DMS153 (cell line): ENCODE measurements at regions not wholly inside any gene's neighbourhood (a gene's known extent, or its start where the extent isn't known, plus 50 kb on each side); places are given as distances from the start of the nearest gene placed in this dataset.

Experiments
- DNase-seq: peaks from one replicate; lab custom pipeline; 2025; lab: John Stamatoyannopoulos, UW

DNA sequence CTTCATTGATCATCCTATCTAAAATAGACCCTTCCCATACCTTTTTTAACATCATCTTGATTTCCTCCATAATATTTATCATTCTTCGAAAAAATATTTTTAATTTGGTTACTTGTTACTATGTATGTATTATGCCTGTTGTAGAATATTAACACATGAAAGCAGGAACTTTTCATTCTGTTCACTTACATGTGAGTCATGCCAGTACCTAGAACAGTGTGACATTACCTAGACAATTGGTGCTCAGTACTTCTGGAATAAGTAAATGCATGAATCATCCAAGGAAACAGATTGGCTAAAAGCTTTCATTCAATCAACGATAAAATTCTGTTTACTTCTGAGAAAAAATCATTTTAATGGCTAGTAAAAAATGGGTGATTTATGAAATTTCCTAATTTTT is 76.4 kb downstream of the CXXC4 start:
- DNase-seq, result no peak

DNA sequence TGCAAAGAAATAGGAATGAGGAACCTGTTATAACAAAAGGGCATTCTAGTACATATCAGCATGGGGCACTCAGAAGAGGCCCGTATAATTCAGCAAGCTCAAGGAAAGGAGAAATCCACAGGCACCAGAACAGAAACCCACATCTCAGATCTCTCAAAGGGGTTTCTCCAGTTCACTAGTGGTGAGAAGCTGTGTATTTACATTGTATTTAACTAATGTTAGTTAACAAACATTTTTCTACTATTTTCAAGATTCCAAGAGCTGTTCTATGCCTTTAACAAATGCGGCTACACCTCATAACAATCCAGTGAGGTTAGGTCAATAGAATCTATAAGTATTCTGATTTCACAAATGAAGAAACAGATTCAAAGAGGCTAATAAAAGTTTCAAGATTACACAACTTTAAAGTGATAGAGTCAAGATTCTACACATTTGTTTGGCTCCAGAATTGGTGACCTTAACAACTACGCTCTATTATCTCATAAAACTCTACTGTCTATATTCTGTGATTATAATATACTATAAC is 77.3 kb downstream of the CXXC4 start:
- DNase-seq, result no peak

DNA sequence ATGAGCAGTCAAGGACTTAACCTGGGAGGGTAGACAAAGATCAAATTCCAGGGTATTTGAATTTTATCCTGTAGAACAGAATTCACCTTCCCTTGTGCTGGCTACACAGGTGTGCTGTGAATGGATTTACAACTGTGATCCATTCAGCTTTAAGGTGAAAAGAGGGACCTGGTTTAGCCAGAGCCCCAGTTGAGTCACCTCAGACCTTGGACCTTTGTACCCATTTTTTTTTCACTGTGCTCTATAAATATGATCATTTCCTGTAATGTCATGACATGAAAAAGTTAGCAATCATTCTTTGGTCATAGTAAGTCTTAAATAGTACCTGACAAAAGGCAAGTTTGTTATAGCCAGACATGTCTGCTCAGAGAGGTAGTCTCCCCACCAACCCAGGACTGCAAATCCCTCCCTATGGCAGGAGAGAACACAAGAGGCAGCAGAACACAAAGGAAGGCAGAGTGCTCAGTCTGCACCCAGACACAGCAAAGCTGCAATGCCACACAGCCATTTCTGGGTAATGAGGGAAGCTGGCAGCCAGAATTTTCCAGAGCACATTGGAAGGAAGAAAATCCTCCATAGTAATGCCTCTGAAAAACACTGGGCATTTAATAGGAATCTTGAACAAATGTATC is 77.9 kb downstream of the CXXC4 start:
- DNase-seq, result no peak

DNA sequence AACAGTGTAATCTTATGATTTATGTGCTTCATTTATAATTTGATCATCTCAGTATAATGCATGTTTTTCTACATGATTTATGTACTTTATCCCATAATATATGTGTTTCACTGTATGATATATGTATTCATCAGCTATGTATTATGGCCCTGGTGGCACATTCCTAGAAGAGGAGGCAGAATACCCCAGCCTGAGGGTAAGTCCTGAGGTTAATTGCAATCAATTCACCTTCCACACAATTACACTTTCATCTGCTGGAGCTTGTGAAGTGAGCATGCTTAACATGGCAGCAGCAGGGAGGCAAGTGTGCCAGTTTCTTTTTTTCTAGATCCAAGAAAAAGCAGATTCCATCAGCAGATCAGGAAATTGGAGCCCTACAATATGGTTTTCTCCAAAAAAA is 81.2 kb downstream of the CXXC4 start:
- no peak for DNase-seq

DNA sequence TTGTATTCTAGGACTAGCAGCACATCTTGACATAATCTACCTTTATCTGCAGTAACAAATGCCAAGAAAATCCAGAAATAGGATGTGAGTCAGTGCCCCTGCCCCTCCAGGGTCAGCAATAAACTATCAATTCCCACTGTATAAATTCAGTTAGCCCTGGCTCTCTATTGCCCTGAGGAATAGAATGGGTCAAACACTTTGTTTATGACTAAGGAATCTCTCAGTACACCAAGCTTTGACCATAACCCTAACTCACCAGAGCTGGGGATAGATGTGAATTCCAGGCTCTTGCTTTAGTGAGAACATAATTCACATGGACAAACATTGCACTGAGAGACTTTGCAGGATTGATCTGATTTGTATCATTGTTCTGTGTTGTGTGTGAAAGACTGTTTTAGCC is 82.3 kb downstream of the CXXC4 start:
- no peak for DNase-seq

DNA sequence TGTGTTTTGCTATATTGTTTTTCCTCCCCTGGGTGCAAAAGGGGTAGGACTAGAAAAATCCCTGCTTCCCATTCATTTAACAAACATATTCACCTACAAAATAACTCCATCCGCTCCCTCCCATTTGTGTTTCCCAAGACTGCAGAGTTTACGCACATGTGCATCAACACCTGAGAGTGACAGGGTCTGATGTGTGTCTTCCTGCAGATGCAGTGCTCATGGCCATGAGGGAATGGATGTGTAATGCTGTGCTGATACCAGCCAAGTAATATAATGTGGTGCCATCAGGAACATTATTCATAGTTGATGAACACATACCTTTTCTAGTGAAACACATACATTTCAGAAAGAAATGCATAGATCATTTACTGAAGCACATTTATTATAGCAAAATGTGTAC is 83.2 kb downstream of the CXXC4 start:
- DNase-seq, result no peak

DNA sequence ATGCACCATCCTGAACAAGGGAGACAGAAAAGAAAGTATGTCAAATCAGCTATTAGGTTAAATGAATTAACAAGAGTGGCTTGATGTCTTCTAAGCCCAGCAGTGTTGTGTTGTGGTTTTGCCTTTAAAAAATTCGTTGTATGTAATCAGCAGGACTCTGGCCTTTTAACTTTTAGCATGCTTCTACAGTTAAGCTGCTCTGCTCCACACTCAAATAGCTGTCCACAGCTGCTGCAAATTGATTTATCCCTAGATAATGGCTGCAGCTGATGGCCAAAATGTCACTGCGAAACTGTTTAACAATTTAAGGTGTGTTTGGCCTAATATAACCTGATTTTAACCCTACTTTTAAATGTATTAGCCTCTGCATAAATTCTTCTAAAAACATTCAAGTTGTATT is 85.8 kb downstream of the CXXC4 start:
- DNase-seq, result no peak

DNA sequence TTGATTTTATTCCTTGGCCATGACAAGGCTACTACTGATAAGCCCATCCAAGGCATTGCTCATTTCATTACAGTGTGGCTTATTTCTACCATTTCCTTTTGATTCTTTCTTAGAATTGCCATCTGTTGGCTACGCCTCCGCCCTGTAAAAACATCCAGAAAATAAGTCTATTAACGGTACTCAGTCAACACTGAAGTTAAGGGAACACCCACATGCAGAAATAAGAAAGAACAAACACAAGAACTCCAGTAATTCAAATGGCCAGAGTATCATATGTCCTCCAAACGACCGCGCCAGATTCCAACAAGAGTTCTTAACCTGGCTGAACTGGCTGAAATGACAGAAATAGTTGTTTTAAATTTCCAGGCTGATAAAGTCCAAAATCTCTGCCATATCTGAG is 90.3 kb downstream of the CXXC4 start:
- DNase-seq, result no peak

DNA sequence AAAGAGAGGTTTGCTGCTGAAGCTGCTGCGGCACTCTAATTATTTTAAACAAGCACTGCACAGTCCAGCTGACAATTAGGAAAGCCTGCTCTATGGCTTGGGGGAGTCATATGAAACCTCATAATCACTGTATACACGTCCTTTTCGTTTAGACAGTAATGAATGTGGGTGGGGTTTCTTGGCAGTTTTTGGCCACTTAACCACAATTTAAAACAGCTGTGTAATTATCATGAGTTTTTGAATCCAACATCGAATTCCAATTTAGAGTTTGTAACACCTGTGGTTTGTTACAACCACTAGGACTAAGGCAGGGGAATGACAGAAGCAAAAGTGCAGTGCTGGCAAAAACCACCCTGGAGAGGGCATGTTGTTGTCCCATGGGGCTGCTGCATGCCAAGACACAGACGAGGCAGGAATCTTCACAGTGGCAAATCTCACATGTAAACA is 99.5 kb downstream of the CXXC4 start:
- DNase-seq, result no peak

DNA sequence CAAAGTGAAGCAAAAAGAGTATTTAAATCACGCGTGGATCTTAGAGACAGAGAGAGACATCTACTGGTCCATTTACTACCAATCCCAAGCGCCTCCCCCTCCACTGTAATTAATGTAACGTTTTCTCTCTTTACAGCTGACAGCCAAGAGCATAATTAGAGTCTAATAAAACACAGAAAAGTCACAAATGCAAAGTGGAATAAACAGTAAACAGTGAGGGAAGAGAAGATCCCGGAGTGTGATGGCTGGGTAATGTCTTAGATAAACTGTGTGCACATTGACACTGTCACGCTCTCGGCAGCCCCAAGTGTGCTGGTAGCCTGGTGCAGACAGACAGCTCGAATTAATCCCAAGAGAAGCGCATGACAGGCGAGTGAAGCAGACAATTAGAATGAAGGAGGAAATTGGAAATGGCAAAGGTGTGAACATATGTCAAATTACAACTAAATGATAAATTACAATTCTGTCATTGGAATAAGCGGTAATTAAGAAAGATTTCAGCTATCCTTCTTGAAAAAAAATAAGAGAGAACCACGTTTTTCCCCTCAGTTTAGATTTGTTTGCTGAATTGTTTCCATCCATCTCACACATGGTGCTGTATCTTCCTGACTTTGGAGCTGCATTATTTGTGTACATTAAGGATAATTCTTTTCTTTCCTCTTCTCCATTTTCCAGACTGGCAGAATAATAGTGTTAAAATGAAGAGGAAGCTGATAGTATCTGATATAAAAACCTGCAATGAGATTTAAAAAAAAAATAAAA is 100.1 kb downstream of the CXXC4 start:
- peak; percentile 43 for DNase-seq

DNA sequence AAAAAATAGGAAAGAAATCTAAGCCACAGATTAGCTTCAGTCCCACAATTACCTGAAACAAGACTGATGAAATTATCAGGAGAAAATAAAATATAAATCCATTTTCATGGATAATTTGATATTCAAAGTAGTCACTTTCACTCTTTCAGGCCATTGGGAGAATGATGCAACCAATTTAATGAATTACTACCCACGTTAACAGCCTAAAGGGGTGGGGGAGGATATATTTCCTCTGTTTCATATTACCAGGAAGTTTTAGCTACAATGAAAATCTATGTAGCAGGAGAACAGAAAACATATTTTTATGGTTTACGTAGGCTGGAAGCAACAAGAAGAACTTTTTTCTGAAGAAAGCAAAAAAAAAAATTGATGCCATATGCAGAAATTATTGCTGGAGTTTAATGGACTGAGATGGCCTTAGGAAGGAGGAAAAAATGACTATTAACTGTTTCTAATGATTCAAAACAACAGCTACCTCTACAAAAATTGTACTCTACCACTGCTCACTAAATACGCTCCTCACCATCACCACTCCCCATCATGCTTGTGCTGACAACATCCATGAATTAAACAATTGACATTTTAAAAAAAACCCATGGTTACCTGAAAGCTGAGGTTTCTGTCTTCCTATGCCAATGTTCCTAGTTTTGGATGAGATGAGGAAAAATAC is 100.9 kb downstream of the CXXC4 start:
- DNase-seq, result peak; percentile 14

DNA sequence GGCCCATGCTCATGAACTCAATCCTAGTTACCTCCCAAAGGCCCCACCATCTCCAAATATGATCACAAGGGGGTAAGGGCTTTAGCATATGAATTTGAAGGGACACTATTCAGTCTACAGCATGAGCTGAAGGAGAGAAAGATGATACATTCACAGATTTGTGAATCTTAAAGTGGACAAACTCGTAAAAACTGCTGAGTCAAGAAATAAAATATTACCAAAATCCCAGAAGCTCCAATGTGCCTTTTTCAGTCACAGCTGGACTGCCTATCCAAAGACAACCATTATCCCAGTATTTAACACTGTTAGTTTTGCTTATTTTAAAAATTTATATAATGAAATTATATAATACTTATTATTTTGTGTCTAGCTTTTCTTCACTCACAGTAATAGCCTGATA is 109.0 kb downstream of the CXXC4 start:
- no peak for DNase-seq

DNA sequence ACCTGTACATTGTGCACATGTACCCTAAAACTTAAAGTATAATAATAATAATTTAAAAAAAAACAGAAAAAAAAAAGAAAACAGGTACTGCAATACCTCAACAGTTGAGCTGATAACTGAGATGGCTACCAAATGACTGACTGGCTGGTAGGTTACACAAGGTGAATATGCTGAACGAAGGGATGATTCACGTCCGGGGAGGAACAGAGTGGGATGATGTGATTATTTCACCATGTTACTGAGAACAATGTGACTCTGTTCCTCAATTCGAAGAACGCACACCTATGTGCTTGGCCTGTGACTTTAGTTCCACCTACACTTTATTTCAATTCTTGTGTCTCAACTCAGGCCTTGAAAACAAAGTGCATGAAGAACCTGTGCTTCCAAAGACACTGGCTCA is 111.7 kb downstream of the CXXC4 start:
- no peak for DNase-seq

DNA sequence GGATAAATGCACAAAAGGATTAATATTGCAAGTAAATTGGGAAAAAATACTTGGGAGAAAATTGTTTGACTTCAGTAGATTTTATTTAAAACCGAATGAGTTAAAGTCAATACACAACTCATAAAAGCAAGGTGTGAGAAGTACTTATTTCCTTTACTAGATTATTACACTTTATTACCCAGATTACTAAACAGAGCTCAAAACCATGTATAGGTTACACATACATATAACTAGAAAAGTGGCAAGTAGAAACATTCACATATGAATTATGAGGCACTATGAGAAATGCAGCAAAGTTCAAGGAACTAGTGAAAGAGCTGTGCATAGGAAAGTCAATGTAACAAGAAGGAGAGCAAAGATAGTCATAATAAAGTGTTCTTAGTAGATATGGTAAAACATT is 113.0 kb downstream of the CXXC4 start:
- DNase-seq, result no peak

DNA sequence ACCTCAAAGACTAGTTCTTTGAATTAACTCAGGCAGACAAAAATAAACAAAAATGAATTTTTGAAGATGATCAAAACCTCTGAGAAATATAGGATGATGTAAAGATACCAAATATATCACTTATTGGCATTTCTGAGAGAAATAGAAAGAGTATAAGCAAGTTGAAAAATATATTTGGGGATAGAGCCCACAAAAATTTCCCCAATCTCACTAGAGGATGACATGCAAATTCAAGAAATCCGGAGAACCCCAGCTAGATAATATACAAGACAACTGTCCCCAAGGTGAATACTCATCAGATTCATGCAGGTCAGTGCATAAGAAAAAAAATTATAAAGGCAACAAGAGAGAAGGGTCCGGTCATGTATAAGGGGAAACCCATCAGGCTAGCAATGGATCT is 129.1 kb downstream of the CXXC4 start:
- no peak for DNase-seq

DNA sequence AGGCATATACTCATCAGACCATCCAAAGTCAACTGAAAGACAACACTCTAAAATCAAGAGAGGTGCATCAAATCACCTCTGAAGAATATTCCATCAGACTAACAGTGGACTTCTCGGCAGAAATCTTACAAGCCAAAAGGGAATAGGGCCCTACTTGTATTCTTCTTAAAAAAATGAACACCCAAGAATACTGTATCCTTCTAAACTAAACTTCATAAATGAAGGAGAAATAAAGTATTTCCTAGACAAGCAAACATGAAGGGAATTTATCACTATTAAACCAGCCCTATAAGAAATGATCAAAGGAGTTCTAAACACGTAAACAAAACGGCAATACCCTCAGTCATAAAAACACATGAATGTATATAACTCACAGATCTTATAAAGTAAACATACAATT is 141.2 kb downstream of the CXXC4 start:
- DNase-seq, result no peak

DNA sequence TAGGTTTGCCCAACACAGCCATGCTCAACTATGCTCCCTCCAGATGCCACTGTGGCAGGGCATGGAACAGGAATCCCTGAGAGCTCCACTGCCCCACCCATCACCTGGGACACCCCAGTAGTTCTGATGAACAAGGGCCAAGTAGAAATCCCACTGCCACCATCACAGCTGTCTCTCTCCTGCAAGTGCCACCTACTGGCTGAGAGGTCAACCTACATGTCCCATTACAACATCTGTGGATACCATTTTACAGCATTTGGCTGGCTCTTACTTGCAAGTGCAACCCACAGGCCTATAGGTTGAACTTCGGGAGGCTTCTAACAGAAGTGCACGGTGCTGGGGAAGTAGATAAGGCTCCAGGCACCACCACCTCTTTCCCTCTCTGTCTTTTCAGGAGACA is 142.5 kb downstream of the CXXC4 start:
- no peak for DNase-seq

DNA sequence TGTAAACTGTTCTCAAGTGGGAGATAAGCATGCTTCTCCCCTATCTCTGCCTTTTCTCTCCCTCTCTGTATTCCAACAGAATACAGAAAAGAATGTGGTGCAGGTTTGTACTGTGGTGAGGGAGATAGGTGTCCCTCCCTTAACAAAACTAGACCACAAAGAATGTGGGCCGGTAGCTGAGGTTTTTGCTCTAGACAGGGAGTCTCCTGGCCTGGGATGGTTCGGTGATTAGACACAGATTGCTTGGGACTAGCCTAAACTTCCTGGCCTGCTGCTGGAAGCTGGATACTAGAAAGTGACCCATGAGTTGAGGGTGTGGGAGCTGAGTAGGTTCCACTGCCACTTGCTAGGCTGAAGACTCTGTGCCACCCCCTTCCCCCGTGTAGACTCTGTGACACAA is 143.0 kb downstream of the CXXC4 start:
- DNase-seq, result no peak

DNA sequence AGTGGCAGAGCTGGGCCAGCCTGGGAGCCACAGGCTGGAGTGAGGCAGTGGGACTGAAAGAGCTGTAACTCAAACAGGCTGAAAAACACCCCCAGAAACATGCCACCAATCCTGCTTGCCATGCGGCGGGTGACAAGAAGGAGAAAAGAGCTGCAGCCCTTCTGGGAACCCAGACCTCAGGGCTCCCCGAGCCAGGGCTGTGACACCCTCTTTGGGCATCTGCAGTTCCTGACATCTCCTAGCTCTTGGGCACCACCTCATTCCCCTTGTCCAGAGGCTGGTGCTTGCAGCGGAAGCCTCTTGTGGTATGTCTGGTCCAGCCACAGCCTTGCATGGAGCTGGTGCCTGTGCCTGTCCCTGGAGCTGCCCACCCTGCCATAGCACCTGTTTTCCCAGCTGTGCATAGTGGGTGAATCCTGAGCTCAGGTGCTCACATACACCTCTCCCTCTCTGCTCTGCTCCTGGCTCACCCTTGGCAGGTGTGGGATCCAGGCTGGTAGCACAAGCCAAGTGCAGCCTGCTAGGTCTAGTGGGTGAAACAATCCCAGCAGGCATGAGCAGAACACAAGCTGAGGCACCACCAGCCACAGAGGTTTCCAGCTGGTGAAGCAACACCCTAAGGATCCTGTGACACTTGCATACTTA is 149.0 kb downstream of the CXXC4 start:
- DNase-seq, result no peak

DNA sequence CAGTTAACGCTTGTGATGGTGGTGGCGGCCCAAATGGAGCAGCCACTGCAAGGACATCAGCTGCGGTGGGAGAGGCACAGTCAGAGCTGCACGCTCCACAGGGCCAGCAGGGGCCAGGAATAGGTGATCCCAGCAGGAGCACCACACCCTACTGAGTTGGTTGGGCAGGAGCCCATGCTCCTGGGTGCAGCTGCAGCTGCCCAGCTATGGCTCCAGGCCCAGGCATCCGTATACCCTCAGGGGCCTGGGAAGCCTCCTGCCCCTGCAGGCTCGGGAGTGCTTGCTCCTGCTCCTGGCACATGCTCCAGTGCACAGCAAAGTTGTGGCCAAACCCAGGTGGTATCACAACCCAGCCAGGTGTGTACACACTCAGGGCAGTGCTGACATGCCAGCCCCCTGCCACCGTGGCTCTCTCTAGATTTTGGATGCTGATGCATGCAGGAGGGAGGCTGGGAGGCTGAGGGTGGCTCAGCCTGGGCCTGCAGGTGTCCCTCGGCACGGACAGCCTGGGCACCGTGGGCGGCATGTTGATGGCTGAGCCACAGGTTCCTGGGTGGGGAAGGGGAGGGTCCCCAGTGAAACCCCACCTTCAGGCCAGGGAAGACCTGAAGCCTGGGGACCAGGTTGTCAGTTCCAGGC is 150.2 kb downstream of the CXXC4 start:
- DNase-seq, result no peak

DNA sequence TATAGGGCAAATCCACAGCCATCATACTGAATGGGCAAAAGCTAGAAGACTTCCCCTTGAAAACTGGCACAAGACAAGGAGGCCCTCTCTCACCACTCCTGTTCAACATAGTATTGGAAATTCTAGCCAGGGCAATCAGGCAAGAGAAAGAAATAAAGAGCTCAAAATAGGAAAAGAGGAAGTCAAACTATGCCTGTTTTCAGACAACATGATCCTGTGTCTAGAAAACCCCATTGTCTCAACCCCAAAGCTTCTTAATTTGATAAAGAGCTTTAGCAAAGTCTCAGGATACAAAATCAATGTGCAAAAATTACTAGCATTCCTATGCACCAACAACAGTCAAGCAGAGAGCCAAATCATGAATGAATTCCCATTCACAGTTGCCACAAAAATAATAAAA is 160.3 kb downstream of the CXXC4 start:
- DNase-seq, result no peak
